Pancreas (tissue), 10 donors: ENCODE measurements at regions not wholly inside any gene's neighbourhood (a gene's known extent, or its start where the extent isn't known, plus 50 kb on each side); places are given as distances from the start of the nearest gene placed in this dataset.
A peak's percentile ranks its signal among the peaks of the same experiment; 100 is the strongest.

ENCODE experiments used
- ATAC-seq, 4 donors: fragments of 200-7000 bp; cut with Tn5 transposase; one replicate each; pipeline versions ENCODE4 v1.8.0 to v1.9.1; 2020; ENCODE audit warnings: mild to moderate bottlenecking in 4 of 4, moderate library complexity in 4 of 4
- DNase-seq, 6 donors: peaks; one replicate each; pipeline ENCODE4 v3.0.0-alpha.2; 2020
- FAIRE-seq: peaks from 2 replicates; lab custom pipeline; 2012; peaks lifted over from hg19 to GRCh38; lab: Jason Lieb, UNC
- H3K27ac ChIP-seq, 4 donors: fragments of 200-600 bp; sonication (generic); 1 replicate in 3 of 4; 2 replicates in 1 of 4; pipeline versions ENCODE4 v1.5.0 to v1.8.0; 2020
- H3K27me3 ChIP-seq, 4 donors: fragments of 200-600 bp; one replicate each; pipeline ENCODE4 v1.8.0; 2021
- H3K36me3 ChIP-seq, 3 donors: fragments of 200-600 bp; sonication (generic) in 1 of 3; one replicate each; pipeline versions ENCODE4 v1.5.0 to v1.8.0; 2020 to 2021
- H3K4me1 ChIP-seq, 3 donors: fragments of 200-600 bp; one replicate each; pipeline ENCODE4 v1.8.0; 2021
- H3K4me3 ChIP-seq, 4 donors: fragments of 200-600 bp; sonication (generic) in 2 of 4; one replicate each; pipeline versions ENCODE4 v1.5.0 to v1.8.0; 2020 to 2021
- H3K9me3 ChIP-seq, 4 donors: fragments of 200-600 bp; one replicate each; pipeline ENCODE4 v1.8.0; 2021
- CTCF ChIP-seq, 4 donors: fragments of 200-600 bp; sonication (generic) in 3 of 4; IDR thresholded peaks; one replicate each; pipeline versions ENCODE4 v1.5.0 to v1.8.0; 2021; ENCODE audit warnings: antibody characterized with exemption in 4 of 4
- WGBS, 2 donors: extraction: QIAGEN DNeasy Blood & Tissue Kit; methylation state at CpG; one replicate each; pipeline ENCODE4 v1.1.7; 2013; 5-methylcytosine and 5-hydroxymethylcytosine counted together
- intact Hi-C, 3 donors: fragments of 100-400 bp; cut with DNase I; formaldehyde crosslinking; loops; one replicate each; pipeline versions ENCODE4 v1.11.1 to v1.14.2; 2022
- donor health status: healthy with polysubstance abuse.
- donor health status: DM: no; HTN: no; CAD: no; lungs with moderate emphysema.
- donor health status: DM: no; HTN: no; CAD: no.
- donor health status: control.
- donor health status: control.
- donor health status: Bipolar disorder and iron deficiency.
- donor health status: DM: yes; HTN: yes; CAD: no.
- donor health status: DM: no; HTN: no; CAD: no.
- donor health status: DM: no; HTN: no; CAD: no.
- donor health status: DM: yes; HTN: yes; CAD: no.

GRCh38 chr16:55052741-55053415, 122.2 kb downstream of the IRX5 start:
- intact Hi-C loops, result no loop called here

GRCh38 chr16:55055262-55055661, 124.6 kb downstream of the IRX5 start:
- no peak for TF ChIP-seq CTCF (IDR thresholded peaks at IDR 0.05)
- H3K4me1 ChIP-seq, result no peaks in the 10 kb centered on the region
- ATAC-seq, result no peak
- no peaks in the 10 kb centered on the region for H3K9me3 ChIP-seq
- no peak overlapping the region for H3K27ac ChIP-seq
- H3K36me3 ChIP-seq, result no peaks in the 10 kb centered on the region
- H3K4me3 ChIP-seq, result no peak overlapping the region
- peaks cover 0 to 20% (median 5%) of the 10 kb centered on the region in 4 donors for H3K27me3 ChIP-seq
- DNase-seq, result no peak
- FAIRE-seq, result no peak
- intact Hi-C loops, result no loop called here
- WGBS, 2 donors, result 82 to 85% methylated on average over 3 of the region's 3 CpGs

More at GRCh38 chr16:55052741-55053415, 122.2 kb downstream of the IRX5 start:
- 83 to 88% methylated on average over 11 of the region's 11 CpGs for WGBS, 2 donors
- FAIRE-seq (no peak), ATAC-seq (no peak), DNase-seq (no peak)
- H3K27ac ChIP-seq, result no peak overlapping the region
- H3K4me1 ChIP-seq, result no peaks in the 10 kb centered on the region
- H3K9me3 ChIP-seq, result no peaks in the 10 kb centered on the region
- no peak for TF ChIP-seq CTCF (IDR thresholded peaks at IDR 0.05)
- peaks cover 0 to 20% (median 5%) of the 10 kb centered on the region in 4 donors for H3K27me3 ChIP-seq
- no peak overlapping the region for H3K4me3 ChIP-seq
- H3K36me3 ChIP-seq, result no peaks in the 10 kb centered on the region

- peak overlapping the region in 1 of 4 donors; percentile 12 for H3K4me3 ChIP-seq
- 5 to 6% methylated on average over 64 of the region's 64 CpGs for WGBS, 2 donors
- ATAC-seq (peak in 1 of 4 donors; percentile 54), FAIRE-seq (no peak), DNase-seq (no peak)
- H3K27me3 ChIP-seq, result peaks cover 0 to 20% (median 5%) of the 10 kb centered on the region in 4 donors
- no peak for TF ChIP-seq CTCF (IDR thresholded peaks at IDR 0.05)
- intact Hi-C loops, result no loop called here
- H3K36me3 ChIP-seq, result no peaks in the 10 kb centered on the region
- H3K9me3 ChIP-seq, result no peaks in the 10 kb centered on the region
- H3K4me1 ChIP-seq, result no peaks in the 10 kb centered on the region
- no peak overlapping the region for H3K27ac ChIP-seq
Observed at GRCh38 chr16:55056585-55057401, 126.1 kb downstream of the IRX5 start.

GRCh38 chr16:55057866-55058265, 127.2 kb downstream of the IRX5 start:
- peaks cover 0 to 20% (median 5%) of the 10 kb centered on the region in 4 donors for H3K27me3 ChIP-seq
- H3K9me3 ChIP-seq, result no peaks in the 10 kb centered on the region
- no peak overlapping the region for H3K27ac ChIP-seq
- H3K36me3 ChIP-seq, result no peaks in the 10 kb centered on the region
- no peak for TF ChIP-seq CTCF (IDR thresholded peaks at IDR 0.05)
- no peaks in the 10 kb centered on the region for H3K4me1 ChIP-seq
- ATAC-seq (no peak), DNase-seq (no peak), FAIRE-seq (no peak)
- no peak overlapping the region for H3K4me3 ChIP-seq
- intact Hi-C loops, result no loop called here
- 72 to 77% methylated on average over 6 of the region's 6 CpGs for WGBS, 2 donors
